ENCODE measurements at regions not wholly inside any gene's neighbourhood (a gene's known extent, or its start where the extent isn't known, plus 50 kb on each side); places are given as distances from the start of the nearest gene placed in this dataset.
"Not testable (repeated sequence)": the region's sequence is repeated elsewhere in the genome, so short reads cannot be mapped to it uniquely, and the experiment has no call there.

DNA sequence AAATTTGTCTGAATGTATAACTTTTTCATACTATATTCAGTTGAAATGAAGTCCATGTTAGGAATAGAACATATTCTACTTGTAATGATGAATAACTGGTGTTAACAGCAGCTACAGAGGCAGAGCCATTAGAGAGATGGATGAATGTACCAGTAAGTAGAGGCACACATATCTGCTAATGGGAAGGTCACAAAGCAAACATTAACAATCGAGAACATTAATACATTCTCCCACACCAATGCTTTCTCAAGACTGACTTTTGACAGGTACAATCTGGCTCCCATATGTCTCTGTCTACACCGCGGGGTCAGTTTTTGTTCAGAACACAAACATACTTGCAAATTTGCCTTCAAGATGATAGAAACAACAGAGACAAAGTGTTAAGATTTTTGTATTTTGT, 776.0 kb upstream of the MANEA start:
- no peak for DNase-seq (ENCODE audit: low spot score, unreplicated experiment)
- Mint-ChIP-seq H3K4me3 (ENCODE audit: low read depth) (no peak overlapping the region), H3K9me3 (ENCODE audit: low read depth) (peaks cover 3% of the 10 kb centered on the region), H3K27me3 (no peaks in the 10 kb centered on the region), H3K27ac (no peak overlapping the region), H3K36me3 (ENCODE audit: insufficient read depth) (no peaks in the 10 kb centered on the region), H3K4me1 (ENCODE audit: low read depth) (no peaks in the 10 kb centered on the region)
- TF ChIP-seq, protein P1, sequence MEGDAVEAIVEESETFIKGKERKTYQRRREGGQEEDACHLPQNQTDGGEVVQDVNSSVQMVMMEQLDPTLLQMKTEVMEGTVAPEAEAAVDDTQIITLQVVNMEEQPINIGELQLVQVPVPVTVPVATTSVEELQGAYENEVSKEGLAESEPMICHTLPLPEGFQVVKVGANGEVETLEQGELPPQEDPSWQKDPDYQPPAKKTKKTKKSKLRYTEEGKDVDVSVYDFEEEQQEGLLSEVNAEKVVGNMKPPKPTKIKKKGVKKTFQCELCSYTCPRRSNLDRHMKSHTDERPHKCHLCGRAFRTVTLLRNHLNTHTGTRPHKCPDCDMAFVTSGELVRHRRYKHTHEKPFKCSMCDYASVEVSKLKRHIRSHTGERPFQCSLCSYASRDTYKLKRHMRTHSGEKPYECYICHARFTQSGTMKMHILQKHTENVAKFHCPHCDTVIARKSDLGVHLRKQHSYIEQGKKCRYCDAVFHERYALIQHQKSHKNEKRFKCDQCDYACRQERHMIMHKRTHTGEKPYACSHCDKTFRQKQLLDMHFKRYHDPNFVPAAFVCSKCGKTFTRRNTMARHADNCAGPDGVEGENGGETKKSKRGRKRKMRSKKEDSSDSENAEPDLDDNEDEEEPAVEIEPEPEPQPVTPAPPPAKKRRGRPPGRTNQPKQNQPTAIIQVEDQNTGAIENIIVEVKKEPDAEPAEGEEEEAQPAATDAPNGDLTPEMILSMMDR (IDR thresholded peaks at IDR 0.05; ENCODE audit: unreplicated experiment): no peak

DNA sequence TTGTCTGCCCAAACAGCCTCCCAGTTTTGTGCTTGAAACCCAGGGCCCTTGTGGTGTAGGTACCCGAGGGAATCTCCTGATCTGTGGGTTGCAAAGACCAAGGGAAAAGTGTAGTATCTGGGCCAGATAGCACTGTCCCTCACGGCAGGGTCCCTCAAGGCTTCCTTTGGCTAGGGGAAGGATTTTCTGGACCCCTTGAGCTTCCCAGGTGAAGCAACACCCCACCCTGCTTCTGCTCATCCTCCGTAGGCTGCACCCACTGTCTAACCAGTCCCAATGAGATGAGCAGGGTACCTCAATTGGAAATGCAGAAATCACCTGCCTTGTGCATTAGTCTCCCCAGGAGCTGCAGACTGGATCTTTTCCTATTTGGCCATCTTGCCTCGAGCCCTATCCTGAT, 791.8 kb upstream of the MANEA start:
- Mint-ChIP-seq H3K4me1 (ENCODE audit: low read depth) (no peaks in the 10 kb centered on the region), H3K9me3 (ENCODE audit: low read depth) (peaks cover 8% of the 10 kb centered on the region), H3K4me3 (ENCODE audit: low read depth) (no peak overlapping the region), H3K27ac (no peak overlapping the region), H3K36me3 (ENCODE audit: insufficient read depth) (no peaks in the 10 kb centered on the region), H3K27me3 (no peaks in the 10 kb centered on the region)
- no peak for DNase-seq (ENCODE audit: low spot score, unreplicated experiment)
- TF ChIP-seq, protein P1 (IDR thresholded peaks at IDR 0.05; ENCODE audit: unreplicated experiment): no peak

DNA sequence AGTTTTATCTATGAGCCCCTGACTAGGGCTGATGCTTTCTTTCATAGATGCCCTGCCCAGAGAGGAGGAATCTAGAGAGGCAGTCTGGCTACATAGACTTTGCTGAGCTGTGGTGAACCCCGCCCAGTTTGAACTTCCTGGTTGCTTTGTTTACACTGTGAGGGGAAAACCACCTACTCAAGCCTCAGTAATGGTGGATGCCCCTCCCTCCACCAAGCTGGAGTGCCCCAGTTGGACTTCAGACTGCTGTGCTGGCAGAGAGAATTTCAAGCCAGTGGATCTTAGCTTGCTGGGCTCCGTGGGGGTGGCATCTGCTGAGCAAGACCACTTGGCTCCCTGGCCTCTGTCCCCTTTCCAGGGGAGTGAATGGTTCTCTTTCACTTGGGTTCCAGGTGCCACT, 792.3 kb upstream of the MANEA start:
- not testable (repeated sequence) for DNase-seq (ENCODE audit: low spot score, unreplicated experiment); H3K4me3 Mint-ChIP-seq (ENCODE audit: low read depth); H3K4me1 Mint-ChIP-seq (ENCODE audit: low read depth); H3K27ac Mint-ChIP-seq; H3K27me3 Mint-ChIP-seq; H3K36me3 Mint-ChIP-seq (ENCODE audit: insufficient read depth); H3K9me3 Mint-ChIP-seq (ENCODE audit: low read depth)

- TF ChIP-seq, protein P1 (IDR thresholded peaks at IDR 0.05; ENCODE audit: unreplicated experiment): no peak
- Mint-ChIP-seq H3K4me3 (ENCODE audit: low read depth) (no peak overlapping the region), H3K27ac (no peak overlapping the region), H3K4me1 (ENCODE audit: low read depth) (no peaks in the 10 kb centered on the region), H3K36me3 (ENCODE audit: insufficient read depth) (no peaks in the 10 kb centered on the region), H3K27me3 (no peaks in the 10 kb centered on the region), H3K9me3 (ENCODE audit: low read depth) (no peaks in the 10 kb centered on the region)
- DNase-seq (ENCODE audit: low spot score, unreplicated experiment): no peak
These were observed 808.1 kb upstream of the MANEA start for GRCh38 chr6:94769197-94769596.

DNA sequence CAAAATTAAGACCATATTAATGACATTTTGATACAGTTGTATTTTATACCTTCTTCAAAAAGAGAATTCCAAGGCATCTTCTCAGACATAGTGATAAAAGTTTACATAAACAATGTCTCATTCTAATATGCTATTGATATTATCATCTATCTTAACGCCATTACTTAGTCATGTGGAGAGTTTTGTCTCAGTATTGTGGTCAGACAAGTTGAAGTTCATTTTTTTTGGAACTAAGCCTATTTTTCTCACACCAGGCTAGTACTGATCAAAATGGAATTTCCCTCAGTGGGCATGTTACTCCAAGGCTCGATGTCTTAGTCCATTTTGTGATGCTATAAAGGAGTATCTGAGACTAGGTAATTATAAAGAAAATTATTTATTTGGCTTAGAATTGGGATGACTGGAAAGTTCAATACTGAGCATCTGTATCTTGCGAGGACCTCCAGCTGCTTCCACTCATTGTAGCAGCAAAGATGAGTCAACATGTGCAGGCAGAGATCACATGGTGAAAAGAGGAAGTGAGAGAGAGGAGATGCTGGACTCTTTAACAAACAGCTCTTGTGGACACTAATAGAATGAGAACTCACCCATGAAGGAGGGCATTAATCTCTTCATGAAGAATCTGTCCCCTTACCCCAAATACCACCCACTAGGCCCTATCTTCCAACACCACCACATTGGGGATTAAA, 825.5 kb upstream of the MANEA start:
- DNase-seq (ENCODE audit: low spot score, unreplicated experiment): no peak
- Mint-ChIP-seq H3K27ac (no peak overlapping the region), H3K4me3 (ENCODE audit: low read depth) (no peak overlapping the region), H3K36me3 (ENCODE audit: insufficient read depth) (peaks cover 1% of the 10 kb centered on the region), H3K4me1 (ENCODE audit: low read depth) (no peaks in the 10 kb centered on the region), H3K9me3 (ENCODE audit: low read depth) (peaks cover 10% of the 10 kb centered on the region), H3K27me3 (no peaks in the 10 kb centered on the region)
- TF ChIP-seq, protein P1 (IDR thresholded peaks at IDR 0.05; ENCODE audit: unreplicated experiment): no peak

- H3K4me3 Mint-ChIP-seq (ENCODE audit: low read depth): no peak overlapping the region
- peaks cover 4% of the 10 kb centered on the region for H3K9me3 Mint-ChIP-seq (ENCODE audit: low read depth)
- H3K27ac Mint-ChIP-seq: no peak overlapping the region
- TF ChIP-seq, protein P1 (IDR thresholded peaks at IDR 0.05; ENCODE audit: unreplicated experiment): no peak
- DNase-seq (ENCODE audit: low spot score, unreplicated experiment): no peak
- no peaks in the 10 kb centered on the region for H3K36me3 Mint-ChIP-seq (ENCODE audit: insufficient read depth)
- H3K27me3 Mint-ChIP-seq: no peaks in the 10 kb centered on the region
- H3K4me1 Mint-ChIP-seq (ENCODE audit: low read depth): no peaks in the 10 kb centered on the region
These were observed 841.1 kb upstream of the MANEA start for GRCh38 chr6:94736236-94736635.

Measured in progenitor cell of endocrine pancreas (in vitro differentiated cells).